Fibroblast of villous mesenchyme (primary cell): ENCODE measurements at regions not wholly inside any gene's neighbourhood (a gene's known extent, or its start where the extent isn't known, plus 50 kb on each side); places are given as distances from the start of the nearest gene placed in this dataset.

ENCODE experiments used
- DNase-seq: peaks from one replicate; pipeline ENCODE4 v3.0.0-alpha.2; 2010; ENCODE audit warnings: low read depth
- H3K4me3 ChIP-seq: 2 replicates; pipeline ENCODE4 v1.5.1; 2011; ENCODE audit warnings: low read depth, mild to moderate bottlenecking, low read length
- TF ChIP-seq, protein P1 (sequence below): IDR thresholded peaks from 2 replicates; pipeline ENCODE4 v1.5.1; 2012; ENCODE audit warnings: low read depth, mild to moderate bottlenecking, low read length; ENCODE audit not compliant: insufficient read depth

DNA sequence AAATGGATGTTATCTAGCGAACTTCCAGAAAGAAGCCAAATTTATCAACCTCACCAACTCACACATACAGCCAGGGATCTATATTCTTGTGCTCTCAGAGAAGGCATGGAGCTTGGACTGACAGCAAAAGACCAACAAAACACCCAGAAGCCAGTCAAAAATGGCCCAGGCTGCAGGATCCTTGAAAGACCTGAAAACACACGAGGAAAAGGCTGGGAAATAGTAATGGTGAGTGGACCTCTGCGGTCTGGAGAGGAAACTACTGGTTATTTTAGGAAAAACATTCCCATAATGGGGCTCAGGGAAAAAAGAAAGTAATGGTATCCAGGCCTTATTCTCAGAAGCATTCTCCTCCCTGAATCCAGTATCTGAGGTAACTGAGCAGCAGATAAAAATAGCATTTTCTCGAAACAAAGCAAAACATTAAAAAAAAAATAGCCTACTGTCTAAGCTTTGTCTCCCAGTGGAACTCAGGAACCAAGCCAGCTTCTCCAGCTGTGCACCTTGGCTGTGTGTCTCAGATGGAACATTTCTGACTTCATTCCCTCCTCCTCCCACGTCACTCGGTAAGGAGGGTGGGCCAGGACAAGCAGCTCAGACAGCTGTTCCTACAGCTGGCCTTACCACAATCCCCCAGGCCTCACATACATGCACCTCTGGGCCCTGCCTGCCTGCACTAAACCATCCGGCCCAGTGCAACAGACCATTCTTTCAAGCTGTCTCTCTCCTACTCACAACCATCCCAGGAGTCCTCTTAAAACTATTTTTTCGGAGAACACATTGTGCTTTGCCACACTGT, 249.9 kb downstream of the DAD1 start:
- TF ChIP-seq, protein P1, sequence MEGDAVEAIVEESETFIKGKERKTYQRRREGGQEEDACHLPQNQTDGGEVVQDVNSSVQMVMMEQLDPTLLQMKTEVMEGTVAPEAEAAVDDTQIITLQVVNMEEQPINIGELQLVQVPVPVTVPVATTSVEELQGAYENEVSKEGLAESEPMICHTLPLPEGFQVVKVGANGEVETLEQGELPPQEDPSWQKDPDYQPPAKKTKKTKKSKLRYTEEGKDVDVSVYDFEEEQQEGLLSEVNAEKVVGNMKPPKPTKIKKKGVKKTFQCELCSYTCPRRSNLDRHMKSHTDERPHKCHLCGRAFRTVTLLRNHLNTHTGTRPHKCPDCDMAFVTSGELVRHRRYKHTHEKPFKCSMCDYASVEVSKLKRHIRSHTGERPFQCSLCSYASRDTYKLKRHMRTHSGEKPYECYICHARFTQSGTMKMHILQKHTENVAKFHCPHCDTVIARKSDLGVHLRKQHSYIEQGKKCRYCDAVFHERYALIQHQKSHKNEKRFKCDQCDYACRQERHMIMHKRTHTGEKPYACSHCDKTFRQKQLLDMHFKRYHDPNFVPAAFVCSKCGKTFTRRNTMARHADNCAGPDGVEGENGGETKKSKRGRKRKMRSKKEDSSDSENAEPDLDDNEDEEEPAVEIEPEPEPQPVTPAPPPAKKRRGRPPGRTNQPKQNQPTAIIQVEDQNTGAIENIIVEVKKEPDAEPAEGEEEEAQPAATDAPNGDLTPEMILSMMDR, result no peak
- DNase-seq, result peak; percentile 81
- no peak overlapping the region for H3K4me3 ChIP-seq

DNA sequence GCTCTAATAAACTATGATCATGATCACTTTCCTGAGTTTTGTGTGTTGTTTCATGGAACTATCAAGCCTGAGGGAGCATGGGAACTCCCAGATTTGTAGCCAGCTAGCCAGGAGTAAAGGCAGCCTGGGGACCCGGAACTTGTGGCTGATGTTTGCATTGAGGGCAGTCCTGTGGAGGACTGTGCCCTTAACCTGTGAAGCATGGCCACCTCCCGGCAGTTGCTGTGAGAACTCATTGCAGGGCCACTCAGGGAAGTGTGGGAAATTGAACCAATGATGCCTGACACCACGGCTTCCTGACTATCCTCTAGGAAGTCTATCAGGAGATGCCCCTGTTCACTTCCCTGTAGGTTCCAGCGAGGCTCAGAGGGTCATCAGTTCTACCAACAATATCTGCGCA, 250.6 kb downstream of the DAD1 start:
- TF ChIP-seq, protein P1, result no peak
- DNase-seq, result no peak
- H3K4me3 ChIP-seq, result no peak overlapping the region

DNA sequence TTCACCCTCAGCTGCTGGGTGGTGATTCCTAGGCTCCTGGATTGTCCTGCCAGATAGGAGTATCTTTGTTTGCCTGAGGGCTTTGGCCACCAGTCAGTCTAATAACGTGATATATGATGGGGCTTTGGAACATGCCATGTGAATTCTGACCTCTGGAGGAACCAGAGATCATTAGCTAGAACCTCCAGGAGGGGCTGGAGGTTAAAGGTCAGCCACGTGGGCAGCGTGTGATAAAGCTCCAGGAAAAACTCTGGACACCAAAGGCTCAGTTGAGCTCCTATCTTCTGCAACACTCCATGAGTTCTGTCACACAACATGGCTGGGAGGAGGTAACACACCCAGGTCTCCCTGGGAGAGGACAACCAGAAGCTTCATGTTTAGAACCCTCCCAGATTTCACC, 251.1 kb downstream of the DAD1 start:
- H3K4me3 ChIP-seq, result no peak overlapping the region
- DNase-seq, result no peak
- TF ChIP-seq, protein P1, result no peak

GRCh38 chr14:22337521-22337920, 251.5 kb downstream of the DAD1 start:
- DNase-seq, result no peak
- TF ChIP-seq, protein P1, result no peak
- no peak overlapping the region for H3K4me3 ChIP-seq

DNA sequence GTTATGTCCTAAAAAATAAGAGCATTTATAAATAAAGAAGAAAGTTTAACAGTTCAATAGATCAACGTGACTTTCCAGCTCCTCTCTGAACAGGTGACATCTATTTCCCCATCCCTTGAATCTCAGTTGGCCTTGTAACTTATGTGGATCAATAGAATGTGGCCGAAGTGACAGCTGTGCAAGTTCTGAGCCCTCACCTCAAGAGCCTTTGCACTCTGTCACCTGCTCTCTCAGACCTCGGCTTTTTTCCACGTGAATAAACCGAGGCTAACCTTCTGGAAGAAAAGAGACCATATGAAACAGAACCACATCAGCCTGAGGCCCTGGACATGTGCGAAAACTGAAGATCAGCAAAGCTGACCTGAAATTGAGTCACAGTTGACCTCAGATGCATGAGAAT, 253.0 kb downstream of the DAD1 start:
- TF ChIP-seq, protein P1, result no peak
- no peak for DNase-seq
- H3K4me3 ChIP-seq, result no peak overlapping the region

GRCh38 chr14:22334627-22335026, 254.4 kb downstream of the DAD1 start:
- DNase-seq, result no peak
- no peak overlapping the region for H3K4me3 ChIP-seq
- TF ChIP-seq, protein P1, result no peak

GRCh38 chr14:22334275-22334577, 254.8 kb downstream of the DAD1 start:
- H3K4me3 ChIP-seq, result no peak overlapping the region
- TF ChIP-seq, protein P1, result no peak
- DNase-seq, result no peak
